Fibroblast of lung (primary cell): ENCODE measurements at regions not wholly inside any gene's neighbourhood (a gene's known extent, or its start where the extent isn't known, plus 50 kb on each side); places are given as distances from the start of the nearest gene placed in this dataset.
"Not testable (repeated sequence)": the region's sequence is repeated elsewhere in the genome, so short reads cannot be mapped to it uniquely, and the experiment has no call there.

Source experiments
- DNase-seq, 2 donors: peaks; one replicate each; pipeline versions ENCODE4 v3.0.0 to v3.0.0-alpha.2; 2010; ENCODE audit warnings: low read depth in 2 of 2
- H2AFZ ChIP-seq: 2 replicates; pipeline ENCODE4 v1.5.1; 2012; ENCODE audit warnings: low read length, control low read depth, inconsistent platforms
- H3K27ac ChIP-seq: 2 replicates; pipeline ENCODE4 v1.5.1; 2011; ENCODE audit warnings: low read length, control low read depth; ENCODE audit not compliant: insufficient read depth
- H3K27me3 ChIP-seq: 2 replicates; pipeline ENCODE4 v1.5.1; 2011; ENCODE audit warnings: mild to moderate bottlenecking, low read length; ENCODE audit not compliant: control insufficient read depth, insufficient read depth
- H3K36me3 ChIP-seq: 2 replicates; pipeline ENCODE4 v1.5.1; 2011; ENCODE audit warnings: low read length; ENCODE audit not compliant: control insufficient read depth, insufficient read depth
- H3K4me1 ChIP-seq: 2 replicates; pipeline ENCODE4 v1.5.1; 2011; ENCODE audit warnings: low read length; ENCODE audit not compliant: control insufficient read depth, insufficient read depth; ENCODE audit errors: extremely low read depth
- H3K4me2 ChIP-seq: 2 replicates; pipeline ENCODE4 v1.5.1; 2011; ENCODE audit warnings: low read length, control low read depth; ENCODE audit not compliant: insufficient read depth; ENCODE audit errors: extremely low read depth
- H3K4me3 ChIP-seq, 4 experiments: fragments of 200-600 bp in 1 of 4; sonication (generic) in 1 of 4; replicated peaks in 1 of 4; 2 replicates each; pipeline ENCODE4 v1.5.1; 2011 to 2016; ENCODE audit warnings: low read length in 4 of 4, low read depth in 3 of 4, mild to moderate bottlenecking in 3 of 4, control low read depth in 2 of 4, inconsistent platforms in 1 of 4, mixed read lengths in 1 of 4; ENCODE audit not compliant: insufficient read depth in 1 of 4; ENCODE audit errors: control extremely low read depth in 1 of 4
- H3K79me2 ChIP-seq: 2 replicates; pipeline ENCODE4 v1.5.1; 2012; ENCODE audit warnings: mild to moderate bottlenecking, low read length, inconsistent platforms; ENCODE audit not compliant: control insufficient read depth, insufficient read depth
- H3K9ac ChIP-seq: 2 replicates; pipeline ENCODE4 v1.5.1; 2011; ENCODE audit warnings: mild to moderate bottlenecking, low read length, control low read depth; ENCODE audit not compliant: insufficient read depth
- H3K9me3 ChIP-seq: 2 replicates; pipeline ENCODE4 v1.5.1; 2012; ENCODE audit warnings: low read depth, low read length; ENCODE audit not compliant: control insufficient read depth, insufficient read depth
- H4K20me1 ChIP-seq: 2 replicates; pipeline ENCODE4 v1.5.1; 2011; ENCODE audit warnings: low read length; ENCODE audit not compliant: control insufficient read depth, insufficient read depth; ENCODE audit errors: extremely low read depth
- CTCF ChIP-seq, 2 donors: IDR thresholded peaks in 1 of 2; conservative IDR thresholded peaks in 1 of 2; 1 replicate in 1 of 2; 2 replicates in 1 of 2; pipeline ENCODE4 v1.5.1; 2011 to 2012; ENCODE audit warnings: low read length in 2 of 2, control low read depth in 1 of 2, inconsistent platforms in 1 of 2, low read depth in 1 of 2, mild to moderate bottlenecking in 1 of 2
- EZH2 ChIP-seq: IDR thresholded peaks from 2 replicates; pipeline ENCODE4 v1.5.1; 2012; ENCODE audit warnings: low read length, control low read depth, mild to moderate bottlenecking; ENCODE audit errors: missing control alignments

GRCh38 chrX:139341855-139342593 is 188.5 kb upstream of the F9 start:
- not testable (repeated sequence) for H3K9me3 ChIP-seq, H3K36me3 ChIP-seq, H2AFZ ChIP-seq, H3K27ac ChIP-seq, H3K9ac ChIP-seq, H3K79me2 ChIP-seq, H3K4me2 ChIP-seq, H4K20me1 ChIP-seq, H3K4me3 ChIP-seq, DNase-seq, H3K4me1 ChIP-seq, H3K27me3 ChIP-seq

- no peak overlapping the region for H3K27ac ChIP-seq
- H3K9ac ChIP-seq, result no peak overlapping the region
- TF ChIP-seq CTCF (conservative IDR thresholded peaks at IDR 0.05 in 1 of 2, IDR thresholded peaks at IDR 0.05 in 1 of 2; ENCODE audit: low read depth in 1 of 2, low read length in 2 of 2) (no peak), EZH2 (no peak)
- DNase-seq, result no peak
- no peaks in the 10 kb centered on the region for H4K20me1 ChIP-seq
- no peaks in the 10 kb centered on the region for H3K4me1 ChIP-seq
- no peaks in the 10 kb centered on the region for H3K27me3 ChIP-seq
- no peaks in the 10 kb centered on the region for H3K79me2 ChIP-seq
- no peak overlapping the region for H3K4me3 ChIP-seq
- H3K36me3 ChIP-seq, result no peaks in the 10 kb centered on the region
- H3K4me2 ChIP-seq, result no peak overlapping the region
- H3K9me3 ChIP-seq, result no peaks in the 10 kb centered on the region
- no peak overlapping the region for H2AFZ ChIP-seq
These were observed 198.1 kb upstream of the F9 start for GRCh38 chrX:139332441-139332840.

GRCh38 chrX:139327355-139327754 is 203.2 kb upstream of the F9 start:
- Histone ChIP-seq H3K4me2 (no peak overlapping the region), H3K27me3 (no peaks in the 10 kb centered on the region), H3K4me1 (no peaks in the 10 kb centered on the region), H2AFZ (no peak overlapping the region), H3K79me2 (no peaks in the 10 kb centered on the region), H3K4me3 (no peak overlapping the region), H3K27ac (no peak overlapping the region), H3K36me3 (no peaks in the 10 kb centered on the region), H3K9me3 (no peaks in the 10 kb centered on the region), H4K20me1 (no peaks in the 10 kb centered on the region), H3K9ac (no peak overlapping the region)
- TF ChIP-seq CTCF (conservative IDR thresholded peaks at IDR 0.05 in 1 of 2, IDR thresholded peaks at IDR 0.05 in 1 of 2; ENCODE audit: low read depth in 1 of 2, low read length in 2 of 2) (no peak), EZH2 (no peak)
- no peak for DNase-seq
